GM23338 (cell line): ENCODE measurements at regions not wholly inside any gene's neighbourhood (a gene's known extent, or its start where the extent isn't known, plus 50 kb on each side); places are given as distances from the start of the nearest gene placed in this dataset.

Experiments
- ATAC-seq: fragments of 200-7000 bp; cut with Tn5 transposase; 3 replicates; pipeline ENCODE4 v1.9.1; 2020
- DNase-seq: peaks from one replicate; pipeline ENCODE4 v3.0.0-alpha.2; 2015; ENCODE audit warnings: low spot score
- H2AFZ ChIP-seq: fragments of 200-600 bp; sonication (generic); 2 replicates; pipeline ENCODE4 v1.8.0; 2016; ENCODE audit warnings: antibody characterized with exemption, mild to moderate bottlenecking, moderate library complexity
- H3F3A ChIP-seq: fragments of 200-600 bp; sonication (generic); replicated peaks from 2 replicates; pipeline ENCODE4 v1.8.0; 2017; ENCODE audit warnings: antibody characterized with exemption, mixed run types, low read depth
- H3K27ac ChIP-seq: fragments of 200-600 bp; sonication (generic); 2 replicates; pipeline ENCODE4 v1.6.1; 2016; ENCODE audit warnings: low read depth
- H3K27me3 ChIP-seq: fragments of 200-600 bp; sonication (generic); 2 replicates; pipeline ENCODE4 v1.8.0; 2016; ENCODE audit warnings: mild to moderate bottlenecking, mixed run types, moderate library complexity; ENCODE audit not compliant: insufficient read depth
- H3K36me3 ChIP-seq: fragments of 200-600 bp; sonication (generic); 2 replicates; pipeline ENCODE4 v1.8.0; 2016; ENCODE audit warnings: mild to moderate bottlenecking; ENCODE audit not compliant: insufficient read depth
- H3K4me1 ChIP-seq: fragments of 200-600 bp; sonication (generic); 2 replicates; pipeline ENCODE4 v1.8.0; 2016; ENCODE audit warnings: mild to moderate bottlenecking, moderate library complexity; ENCODE audit not compliant: insufficient read depth
- H3K4me2 ChIP-seq: fragments of 200-600 bp; sonication (generic); 2 replicates; pipeline ENCODE4 v1.7.1; 2017; ENCODE audit warnings: mixed run types
- H3K4me3 ChIP-seq: fragments of 200-600 bp; sonication (generic); 2 replicates; pipeline ENCODE4 v1.6.1; 2016; ENCODE audit warnings: mixed run types
- H3K79me2 ChIP-seq: fragments of 200-600 bp; sonication (generic); replicated peaks from 2 replicates; pipeline ENCODE4 v1.8.0; 2017; ENCODE audit warnings: mild to moderate bottlenecking; ENCODE audit not compliant: insufficient read depth
- H3K9me2 ChIP-seq: fragments of 200-600 bp; sonication (generic); 2 replicates; pipeline ENCODE4 v1.8.0; 2017; ENCODE audit not compliant: insufficient read depth
- H4K20me1 ChIP-seq: fragments of 200-600 bp; sonication (generic); replicated peaks from 2 replicates; pipeline ENCODE4 v1.8.0; 2017; ENCODE audit warnings: mild to moderate bottlenecking; ENCODE audit not compliant: insufficient read depth
- H3K27ac Mint-ChIP-seq: 2 replicates; pipeline ENCODE4 v1.8.0; 2020; ENCODE audit warnings: inconsistent platforms, mild to moderate bottlenecking, moderate library complexity, mixed read lengths
- H3K27me3 Mint-ChIP-seq: 3 replicates; pipeline ENCODE4 v1.8.0; 2022; ENCODE audit warnings: low read depth, mild to moderate bottlenecking, moderate library complexity, mixed read lengths, inconsistent platforms; ENCODE audit not compliant: insufficient read depth, poor library complexity
- H3K36me3 Mint-ChIP-seq: 3 replicates; pipeline ENCODE4 v1.8.0; 2021; ENCODE audit warnings: low read depth, mild to moderate bottlenecking, inconsistent platforms, moderate library complexity, mixed read lengths
- H3K4me1 Mint-ChIP-seq: 3 replicates; pipeline ENCODE4 v1.8.0; 2020; ENCODE audit warnings: mild to moderate bottlenecking, inconsistent platforms, mixed read lengths
- H3K4me3 Mint-ChIP-seq: 3 replicates; pipeline ENCODE4 v1.8.0; 2021; ENCODE audit warnings: moderate library complexity, mild to moderate bottlenecking, inconsistent platforms, mixed read lengths
- H3K9me3 Mint-ChIP-seq: 3 replicates; pipeline ENCODE4 v1.8.0; 2020; ENCODE audit warnings: moderate library complexity, mild to moderate bottlenecking, inconsistent platforms, mixed read lengths
- CREB1 ChIP-seq: fragments of 250-450 bp; sonication (Bioruptor Pico); IDR thresholded peaks from 2 replicates; pipeline ENCODE4 v1.5.0; 2020; ENCODE audit warnings: low read depth, mild to moderate bottlenecking, moderate library complexity
- CTCF ChIP-seq, 2 experiments: fragments of 200-600 bp in 1 of 2; sonication (generic) in 1 of 2; conservative IDR thresholded peaks; 2 replicates each; pipeline versions ENCODE4 v1.5.1 to v1.6.1; 2016 to 2017; ENCODE audit warnings: antibody characterized with exemption in 2 of 2, low read depth in 2 of 2, mild to moderate bottlenecking in 2 of 2, moderate library complexity in 1 of 2
- EZH2phosphoT487 ChIP-seq: fragments of 200-600 bp; sonication (generic); IDR thresholded peaks from one replicate; pipeline ENCODE4 v1.8.1; 2018; ENCODE audit warnings: antibody characterized with exemption; ENCODE audit not compliant: unreplicated experiment
- JUNB ChIP-seq: IDR thresholded peaks from one replicate; pipeline ENCODE4 v1.6.1; 2016; ENCODE audit warnings: antibody characterized with exemption; ENCODE audit not compliant: unreplicated experiment
- STAT1 ChIP-seq: IDR thresholded peaks from one replicate; pipeline ENCODE4 v1.6.1; 2016; ENCODE audit warnings: antibody characterized with exemption; ENCODE audit not compliant: unreplicated experiment
- ZNF331 ChIP-seq: fragments of 250-450 bp; sonication (Bioruptor Pico); IDR thresholded peaks from 2 replicates; pipeline ENCODE4 v1.5.0; 2020; ENCODE audit warnings: low read depth, mild to moderate bottlenecking, moderate library complexity
- ZNF462 ChIP-seq: fragments of 250-450 bp; sonication (Bioruptor Pico); IDR thresholded peaks from 2 replicates; pipeline ENCODE4 v1.5.0; 2020; ENCODE audit warnings: mild to moderate bottlenecking, moderate library complexity

GRCh38 chr9:115360122-115360521 lies 242.2 kb upstream of the TNC start:
- TF ChIP-seq CTCF (conservative IDR thresholded peaks at IDR 0.05; ENCODE audit: low read depth in 2 of 2) (no peak), CREB1 (CRISPR knock-in tag) (no peak), ZNF331 (CRISPR knock-in tag) (no peak), STAT1 (no peak), EZH2phosphoT487 (no peak), ZNF462 (no peak), JUNB (no peak)
- H3K27ac Mint-ChIP-seq, result no peak overlapping the region
- Histone ChIP-seq H3F3A (no peaks in the 10 kb centered on the region), H3K27me3 (no peaks in the 10 kb centered on the region), H3K4me2 (no peak overlapping the region), H2AFZ (no peak overlapping the region), H3K4me1 (no peaks in the 10 kb centered on the region), H3K36me3 (no peaks in the 10 kb centered on the region), H3K27ac (no peak overlapping the region), H3K9me2 (0 out of 2 replicates have a peak, but pooled peaks cover 3% of the 10 kb centered on the region), H4K20me1 (no peaks in the 10 kb centered on the region), H3K79me2 (no peaks in the 10 kb centered on the region), H3K4me3 (no peak overlapping the region)
- H3K4me1 Mint-ChIP-seq, result peaks cover 2% of the 10 kb centered on the region; the same call in 2 of the 3 replicates
- no peak for ATAC-seq
- H3K4me3 Mint-ChIP-seq, result no peak overlapping the region
- H3K9me3 Mint-ChIP-seq, result no peaks in the 10 kb centered on the region
- no peaks in the 10 kb centered on the region for H3K36me3 Mint-ChIP-seq
- DNase-seq, result no peak
- H3K27me3 Mint-ChIP-seq, result no peaks in the 10 kb centered on the region
